ENCODE measurements at regions not wholly inside any gene's neighbourhood (a gene's known extent, or its start where the extent isn't known, plus 50 kb on each side); places are given as distances from the start of the nearest gene placed in this dataset.
"Not testable (repeated sequence)": the region's sequence is repeated elsewhere in the genome, so short reads cannot be mapped to it uniquely, and the experiment has no call there.

DNA sequence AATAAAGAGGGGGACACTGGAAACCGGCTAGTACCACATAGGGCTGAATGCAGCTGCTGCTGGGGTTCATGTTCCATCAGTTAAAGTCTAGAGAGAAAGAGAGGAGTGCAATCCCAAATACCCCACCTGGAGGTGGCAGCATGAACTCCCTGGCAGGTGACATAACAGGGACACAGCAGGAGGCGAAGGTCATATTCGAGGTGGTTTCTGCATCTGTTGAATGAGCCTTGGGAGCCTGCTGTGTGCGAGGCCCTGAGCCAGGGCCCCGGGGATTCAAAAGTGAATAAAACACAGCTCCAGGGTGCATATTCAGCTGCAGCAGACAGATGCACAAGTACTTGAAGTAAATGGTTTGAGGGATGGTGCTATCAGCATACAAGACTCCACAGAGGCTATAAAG, 456.8 kb downstream of the SETD4 start:
- no peak for DNase-seq (ENCODE audit: low read depth)

DNA sequence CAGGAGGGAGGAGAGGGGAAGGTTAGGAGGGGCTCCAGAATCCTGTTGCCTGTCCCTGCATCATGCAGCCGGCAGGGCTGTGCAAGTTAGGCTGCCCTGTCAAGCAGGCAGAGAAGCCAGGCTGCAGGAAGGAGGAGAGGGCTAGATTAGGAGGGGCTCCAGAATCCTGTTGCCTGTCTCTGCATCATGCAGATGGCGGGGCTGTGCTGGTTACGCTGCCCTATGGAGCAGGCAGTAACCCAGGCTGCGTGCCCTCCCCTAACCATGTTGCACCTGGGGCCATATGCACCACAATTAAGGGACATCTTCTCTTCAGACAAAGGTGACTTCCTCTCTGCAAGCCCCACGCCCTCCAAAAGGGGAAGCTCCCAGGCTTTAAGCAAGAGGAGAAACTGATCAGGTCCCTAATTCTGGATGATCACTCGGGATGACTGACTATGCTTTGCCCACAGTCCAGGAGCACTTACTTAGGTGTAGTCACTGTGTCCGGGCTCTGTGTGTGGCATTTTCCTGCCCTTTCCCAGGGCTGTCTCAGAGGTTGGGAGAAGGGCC, 457.4 kb downstream of the SETD4 start:
- DNase-seq (ENCODE audit: low read depth), result no peak

DNA sequence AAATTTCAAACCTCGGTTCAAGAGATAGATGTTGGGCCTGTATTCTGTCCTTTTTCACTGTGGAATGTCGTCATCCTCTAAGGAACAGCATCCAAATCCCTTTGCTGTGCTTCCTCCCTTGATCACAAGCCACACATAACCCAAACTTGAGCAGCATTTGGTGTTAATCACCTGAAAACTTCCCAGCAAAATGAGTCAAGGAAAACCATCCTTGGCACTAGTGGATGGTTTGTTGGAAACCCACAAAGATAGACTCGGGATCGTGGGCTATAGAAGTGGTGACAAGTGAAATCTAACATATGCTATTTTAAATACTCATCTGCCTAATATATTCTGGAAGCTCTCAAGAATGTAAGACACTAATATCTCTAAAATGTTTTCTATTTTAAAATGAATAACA, 459.1 kb downstream of the SETD4 start:
- no peak for DNase-seq (ENCODE audit: low read depth)

- DNase-seq (ENCODE audit: low read depth), result no peak
Measured at GRCh38 chr21:35599164-35599563, 461.2 kb downstream of the SETD4 start.

DNA sequence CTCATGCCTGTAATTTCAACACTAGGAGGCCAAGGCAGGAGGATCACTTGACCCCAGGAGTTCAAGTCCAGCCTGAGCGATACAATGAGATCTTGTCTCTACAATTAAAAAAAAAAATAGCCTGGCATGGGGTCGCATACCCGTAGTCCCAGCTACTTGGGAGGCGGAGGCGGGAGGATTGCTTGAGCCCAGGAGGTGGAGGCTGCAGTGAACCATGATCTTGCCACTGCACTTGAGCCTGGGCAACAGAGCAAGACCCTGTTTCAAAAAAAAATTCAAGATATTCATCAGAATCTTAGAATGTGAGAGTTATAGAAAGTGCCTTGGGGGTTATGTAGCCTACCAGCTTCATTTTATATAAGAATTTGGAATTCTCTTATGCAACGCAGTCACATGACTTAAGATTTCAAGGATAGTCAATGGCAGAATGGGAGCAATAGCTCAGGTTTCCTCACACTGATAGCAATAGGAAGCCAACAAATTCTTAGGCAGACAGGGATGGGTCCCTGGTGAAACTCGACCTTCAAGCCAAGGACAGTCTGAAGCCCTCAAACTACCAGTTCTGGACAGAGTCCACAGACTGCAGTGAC, 462.5 kb downstream of the SETD4 start:
- DNase-seq (ENCODE audit: low read depth), result no peak

DNA sequence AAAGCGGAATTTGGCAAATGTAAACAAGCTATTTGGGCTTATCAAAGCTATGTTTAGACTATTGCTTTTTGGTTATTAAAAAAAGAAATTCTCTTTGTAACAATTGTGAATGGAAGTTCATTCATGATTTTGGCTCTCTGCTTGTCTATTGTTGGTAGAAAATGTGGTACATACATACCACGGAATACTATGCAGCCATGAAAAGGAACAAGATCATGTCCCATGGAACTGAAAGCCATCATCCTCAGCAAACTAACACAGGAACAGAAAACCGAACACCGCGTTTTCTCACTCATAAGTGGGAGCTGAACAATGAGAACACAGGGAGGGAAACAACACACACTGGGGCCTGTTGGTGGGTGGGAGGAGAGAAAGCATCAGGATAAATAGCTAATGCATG, 465.4 kb downstream of the SETD4 start:
- no peak for DNase-seq (ENCODE audit: low read depth)

DNA sequence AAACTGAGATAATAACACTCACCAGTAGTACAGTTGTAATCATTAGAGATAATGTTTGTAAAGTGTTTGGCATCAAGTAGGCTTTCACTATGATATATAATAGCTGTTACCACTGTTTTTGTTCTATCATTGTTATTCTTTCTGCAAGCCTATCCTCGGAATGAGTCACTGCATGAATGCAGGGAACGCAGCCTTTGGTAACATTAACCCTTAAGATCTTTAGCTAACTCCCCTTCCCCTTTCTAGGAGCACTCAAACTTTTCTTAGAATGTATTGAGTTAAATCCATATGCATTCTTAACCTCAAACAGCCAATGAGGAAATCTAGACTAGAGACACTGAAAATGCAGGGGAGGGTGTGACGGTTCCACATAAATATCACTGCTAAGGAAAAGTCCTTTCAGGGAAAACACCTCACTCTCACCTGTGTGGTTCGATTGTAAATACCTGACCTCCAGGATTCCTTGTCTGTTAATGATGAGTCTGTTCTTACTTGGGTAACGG, 467.3 kb downstream of the SETD4 start:
- no peak for DNase-seq (ENCODE audit: low read depth)

- not testable (repeated sequence) for DNase-seq (ENCODE audit: low read depth)
Measured at GRCh38 chr21:35590284-35590683, 470.0 kb downstream of the SETD4 start.

GRCh38 chr21:35587841-35588380, 472.4 kb downstream of the SETD4 start:
- DNase-seq (ENCODE audit: low read depth), result no peak

DNA sequence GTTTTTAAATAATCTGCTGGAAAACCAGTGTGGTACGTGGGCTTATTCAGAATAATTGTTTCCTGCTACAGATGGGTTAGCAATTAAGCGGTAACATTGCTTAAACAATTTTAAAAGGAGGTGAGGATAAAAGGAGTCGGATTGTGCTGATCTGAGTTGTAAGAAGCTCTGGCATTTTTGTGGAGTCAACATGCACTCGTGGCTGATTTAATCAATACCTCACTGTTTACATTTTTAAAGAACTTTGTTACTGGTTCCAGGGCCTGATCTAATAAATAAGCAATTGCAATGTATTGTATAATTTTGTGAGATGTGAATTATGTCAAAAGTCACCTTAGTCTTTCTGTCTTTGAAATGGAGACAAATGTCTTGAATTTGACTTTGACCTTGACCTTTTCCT, 474.0 kb downstream of the SETD4 start:
- DNase-seq (ENCODE audit: low read depth), result no peak

DNA sequence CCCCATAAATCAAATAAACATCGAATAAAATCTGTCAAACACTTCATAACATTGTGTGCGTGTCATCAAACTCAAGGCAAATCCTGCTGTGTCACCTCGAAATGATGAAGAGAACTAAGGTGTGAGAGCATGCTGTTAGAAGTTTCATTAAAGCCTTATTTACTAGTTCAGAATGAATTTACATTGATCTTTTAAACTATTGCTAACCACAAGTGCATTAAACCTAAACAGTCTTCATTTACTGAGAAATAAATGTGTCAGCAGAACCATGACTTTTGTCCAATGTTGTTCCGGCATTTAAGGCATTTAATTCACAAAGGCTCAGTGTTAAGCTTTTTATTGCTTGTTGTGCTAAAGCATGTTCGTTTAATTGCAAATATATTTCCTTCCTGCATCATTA, 474.4 kb downstream of the SETD4 start:
- DNase-seq (ENCODE audit: low read depth), result no peak

DNA sequence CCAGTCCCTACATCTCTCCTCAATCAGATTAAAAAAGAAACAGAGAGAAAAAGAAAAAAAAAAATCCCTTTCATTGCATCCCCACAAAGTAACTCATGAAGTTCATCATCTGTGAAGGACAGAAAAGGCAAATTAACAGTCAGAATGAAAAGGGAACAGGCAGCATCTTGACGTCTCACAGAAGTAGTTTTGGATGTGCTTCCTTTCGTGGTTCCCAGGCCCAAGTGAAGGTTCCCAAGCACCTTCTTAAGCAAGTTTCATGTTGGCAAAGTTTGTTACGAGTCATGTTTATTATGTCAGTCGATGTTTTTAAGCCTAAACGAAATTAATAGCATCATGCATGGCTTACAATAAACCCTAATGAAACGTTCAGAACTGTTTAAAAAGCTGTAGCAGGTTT, 475.2 kb downstream of the SETD4 start:
- DNase-seq (ENCODE audit: low read depth), result no peak

- no peak for DNase-seq (ENCODE audit: low read depth)
Measured at GRCh38 chr21:35583566-35584216, 476.6 kb downstream of the SETD4 start.

GRCh38 chr21:35582731-35583130, 477.6 kb downstream of the SETD4 start:
- DNase-seq (ENCODE audit: low read depth), result no peak

GRCh38 chr21:35581640-35582039, 478.7 kb downstream of the SETD4 start:
- no peak for DNase-seq (ENCODE audit: low read depth)

GRCh38 chr21:35579520-35580293, 480.6 kb downstream of the SETD4 start:
- no peak for DNase-seq (ENCODE audit: low read depth)

GRCh38 chr21:35578831-35579471, 481.4 kb downstream of the SETD4 start:
- DNase-seq (ENCODE audit: low read depth), result no peak

- no peak for DNase-seq (ENCODE audit: low read depth)
Measured at GRCh38 chr21:35578347-35578782, 482.0 kb downstream of the SETD4 start.

DNA sequence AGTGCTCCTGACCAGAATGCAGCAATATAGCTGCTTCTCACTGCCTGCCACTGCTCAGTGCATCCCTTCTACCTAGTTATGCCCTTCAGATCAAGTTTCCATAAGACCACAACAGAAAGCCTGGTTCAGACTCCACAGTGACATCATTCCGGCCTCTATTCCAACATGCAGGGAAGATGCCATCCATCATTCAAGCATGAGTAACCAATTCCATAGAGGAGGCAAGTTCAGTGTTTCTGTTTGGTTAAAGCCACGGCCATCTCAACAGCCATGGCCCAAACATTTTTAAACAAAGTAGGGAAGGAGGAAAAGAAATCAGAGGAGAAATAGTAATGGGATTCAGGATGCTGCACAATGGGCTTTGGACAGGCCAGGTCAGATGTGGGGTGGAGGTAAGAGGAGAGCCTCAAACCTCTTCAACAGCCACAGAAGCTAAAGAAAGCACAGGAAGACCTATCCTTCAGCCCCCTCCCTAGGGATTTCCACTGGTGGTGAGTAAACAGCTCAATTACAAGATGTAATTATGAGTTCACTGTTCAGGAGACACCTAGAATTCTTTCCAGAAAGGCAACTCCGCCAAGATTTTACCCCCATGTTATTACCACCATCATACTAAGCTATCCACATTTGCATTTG, 484.9 kb downstream of the SETD4 start:
- no peak for DNase-seq (ENCODE audit: low read depth)

DNA sequence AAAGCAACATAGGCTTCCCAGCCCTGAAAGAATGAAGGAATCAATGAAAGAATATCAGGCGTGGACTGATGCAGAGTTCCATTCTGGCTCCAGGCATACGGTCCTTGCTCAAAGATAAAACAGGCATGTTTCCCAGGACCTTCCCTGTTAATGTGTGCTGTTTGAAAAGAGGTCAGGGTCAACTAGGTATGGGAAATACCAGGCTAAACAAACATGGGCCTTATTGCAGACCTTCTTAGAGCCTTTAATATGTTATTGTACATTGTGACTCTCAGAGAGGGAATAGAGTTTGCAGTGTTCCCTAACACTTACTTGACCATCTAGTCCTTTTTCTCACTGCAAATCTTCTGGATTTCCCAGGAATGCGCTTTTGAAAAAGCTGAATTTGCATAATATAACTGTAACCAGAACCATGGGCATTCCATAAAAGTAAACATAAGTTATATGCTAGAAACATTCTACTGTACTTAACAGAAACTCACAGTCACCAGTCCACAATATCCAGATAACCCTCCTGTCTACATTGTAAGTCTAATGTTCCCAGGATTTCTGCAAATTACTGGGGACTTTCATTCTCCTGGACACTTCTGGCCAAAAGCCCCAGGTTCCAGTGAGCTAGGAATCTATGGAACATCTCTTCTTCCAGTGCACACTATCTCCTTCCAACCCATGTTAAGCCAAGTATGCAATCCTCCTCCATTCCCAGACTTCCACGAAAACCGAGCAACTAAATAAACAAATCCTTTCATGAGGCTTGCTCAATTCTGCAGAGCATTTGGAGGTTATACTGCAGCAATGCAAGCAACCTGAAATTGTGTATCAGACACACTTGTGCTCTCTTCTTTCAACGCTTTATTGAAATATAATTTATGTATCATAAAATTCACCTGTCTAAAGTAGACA, 486.6 kb downstream of the SETD4 start:
- DNase-seq (ENCODE audit: low read depth), result no peak

GRCh38 chr21:35571910-35572309, 488.4 kb downstream of the SETD4 start:
- DNase-seq (ENCODE audit: low read depth), result no peak
